ENCODE measurements at regions not wholly inside any gene's neighbourhood (a gene's known extent, or its start where the extent isn't known, plus 50 kb on each side); places are given as distances from the start of the nearest gene placed in this dataset.

DNA sequence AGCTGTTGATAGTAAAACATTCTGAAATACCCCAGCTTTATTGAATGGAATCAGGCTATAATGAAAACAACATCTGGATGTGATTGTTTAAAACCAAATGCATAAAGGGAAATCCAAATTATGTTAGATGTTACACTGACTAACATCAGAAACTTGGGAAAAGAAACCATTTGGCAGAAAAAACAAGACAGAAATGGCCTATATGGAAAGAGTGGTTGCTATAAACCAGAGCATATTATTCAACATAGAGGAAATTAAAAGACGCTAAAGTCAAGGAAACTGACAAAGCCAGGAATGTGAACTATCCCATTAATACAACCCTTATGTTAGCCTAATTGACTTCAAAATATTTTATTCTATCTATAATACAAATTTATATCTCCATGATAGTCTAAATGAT is 53.0 kb upstream of the CABCOCO1 start:
- H3K79me1 ChIP-seq (ENCODE audit: low read depth in 1 of 2, low read length in 2 of 2) = no peaks in the 10 kb centered on the region
- in situ Hi-C loops (cut with MboI; ENCODE audit: low sequenced_read_pairs) = no loop called here
- H2AK9ac ChIP-seq (replicated peaks; ENCODE audit: low read depth, low read length, poor library complexity) = no peak overlapping the region
- no peak overlapping the region for H4K91ac ChIP-seq (ENCODE audit: insufficient read depth, low read depth, low read length)
- H3K36me3 ChIP-seq (ENCODE audit: control insufficient read depth, insufficient read depth, low read length) = no peaks in the 10 kb centered on the region
- H3K14ac ChIP-seq (replicated peaks; ENCODE audit: low read depth, low read length) = no peak overlapping the region
- H4K8ac ChIP-seq (ENCODE audit: low read depth in 2 of 2, low read length in 2 of 2) = no peak overlapping the region
- intact Hi-C loops (cut with micrococcal nuclease) = no loop called here
- no peak overlapping the region for H3K56ac ChIP-seq (ENCODE audit: extremely low read depth, insufficient read depth, low read length)
- H3K4me3 ChIP-seq (ENCODE audit: insufficient read depth, low read depth, low read length) = no peak overlapping the region
- H3K23ac ChIP-seq (ENCODE audit: low read depth, low read length) = no peak overlapping the region
- no peak overlapping the region for H2AK5ac ChIP-seq (ENCODE audit: low read depth, low read length)
- no peaks in the 10 kb centered on the region for H3K9me3 ChIP-seq (ENCODE audit: control insufficient read depth, insufficient read depth, low read length)
- peaks cover 5% of the 10 kb centered on the region for H3K4me1 ChIP-seq (ENCODE audit: control insufficient read depth, insufficient read depth, low read length)
- no peaks in the 10 kb centered on the region for H4K20me1 ChIP-seq (ENCODE audit: insufficient read depth, low read length)
- no peak overlapping the region for H2BK20ac ChIP-seq (ENCODE audit: low read depth, low read length)
- H4K5ac ChIP-seq (ENCODE audit: low read depth, low read length) = no peak overlapping the region
- H3K9ac ChIP-seq (ENCODE audit: low read depth, low read length) = no peak overlapping the region
- H3K27me3 ChIP-seq (ENCODE audit: control insufficient read depth, insufficient read depth, low read length) = no peaks in the 10 kb centered on the region
- H2BK15ac ChIP-seq (ENCODE audit: low read depth, low read length) = no peak overlapping the region
- DNase-seq (no peak), ATAC-seq (ENCODE audit: low read depth) (no peak)
- no CpG with 5 or more reads among the region's 1 CpG for WGBS, 2 experiments (ENCODE audit: extremely low coverage in 2 of 2, insufficient read length in 1 of 2)
- TF ChIP-seq CHD1 (IDR thresholded peaks at IDR 0.05; ENCODE audit: low read depth, low read length) (no peak), POLR2A (IDR thresholded peaks at IDR 0.05; ENCODE audit: low read depth, low read length) (no peak), MAFK (IDR thresholded peaks at IDR 0.05; ENCODE audit: low read depth, low read length) (no peak), BHLHE40 (IDR thresholded peaks at IDR 0.05; ENCODE audit: low read depth, low read length) (no peak), SMC3 (IDR thresholded peaks at IDR 0.05; ENCODE audit: low read depth, low read length) (no peak), MXI1 (IDR thresholded peaks at IDR 0.05; ENCODE audit: borderline replicate concordance, low read depth, low read length) (no peak), RAD21 (IDR thresholded peaks at IDR 0.05; ENCODE audit: low read length) (no peak), NFE2L2 (IDR thresholded peaks at IDR 0.05; ENCODE audit: low read depth, low read length) (no peak), FOS (IDR thresholded peaks at IDR 0.05; ENCODE audit: low read depth, low read length) (no peak), CEBPB (IDR thresholded peaks at IDR 0.05; ENCODE audit: low read depth, low read length) (no peak), RFX5 (IDR thresholded peaks at IDR 0.05; ENCODE audit: low read depth, low read length) (no peak), RCOR1 (IDR thresholded peaks at IDR 0.05; ENCODE audit: insufficient replicate concordance, low read length) (no peak), USF2 (IDR thresholded peaks at IDR 0.05; ENCODE audit: low read depth, low read length) (no peak), MAZ (IDR thresholded peaks at IDR 0.05; ENCODE audit: borderline replicate concordance, low read depth, low read length) (no peak)
- TF ChIP-seq, protein P1, sequence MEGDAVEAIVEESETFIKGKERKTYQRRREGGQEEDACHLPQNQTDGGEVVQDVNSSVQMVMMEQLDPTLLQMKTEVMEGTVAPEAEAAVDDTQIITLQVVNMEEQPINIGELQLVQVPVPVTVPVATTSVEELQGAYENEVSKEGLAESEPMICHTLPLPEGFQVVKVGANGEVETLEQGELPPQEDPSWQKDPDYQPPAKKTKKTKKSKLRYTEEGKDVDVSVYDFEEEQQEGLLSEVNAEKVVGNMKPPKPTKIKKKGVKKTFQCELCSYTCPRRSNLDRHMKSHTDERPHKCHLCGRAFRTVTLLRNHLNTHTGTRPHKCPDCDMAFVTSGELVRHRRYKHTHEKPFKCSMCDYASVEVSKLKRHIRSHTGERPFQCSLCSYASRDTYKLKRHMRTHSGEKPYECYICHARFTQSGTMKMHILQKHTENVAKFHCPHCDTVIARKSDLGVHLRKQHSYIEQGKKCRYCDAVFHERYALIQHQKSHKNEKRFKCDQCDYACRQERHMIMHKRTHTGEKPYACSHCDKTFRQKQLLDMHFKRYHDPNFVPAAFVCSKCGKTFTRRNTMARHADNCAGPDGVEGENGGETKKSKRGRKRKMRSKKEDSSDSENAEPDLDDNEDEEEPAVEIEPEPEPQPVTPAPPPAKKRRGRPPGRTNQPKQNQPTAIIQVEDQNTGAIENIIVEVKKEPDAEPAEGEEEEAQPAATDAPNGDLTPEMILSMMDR (conservative IDR thresholded peaks at IDR 0.05; ENCODE audit: low read depth, low read length) = no peak
- TF ChIP-seq, protein P2, sequence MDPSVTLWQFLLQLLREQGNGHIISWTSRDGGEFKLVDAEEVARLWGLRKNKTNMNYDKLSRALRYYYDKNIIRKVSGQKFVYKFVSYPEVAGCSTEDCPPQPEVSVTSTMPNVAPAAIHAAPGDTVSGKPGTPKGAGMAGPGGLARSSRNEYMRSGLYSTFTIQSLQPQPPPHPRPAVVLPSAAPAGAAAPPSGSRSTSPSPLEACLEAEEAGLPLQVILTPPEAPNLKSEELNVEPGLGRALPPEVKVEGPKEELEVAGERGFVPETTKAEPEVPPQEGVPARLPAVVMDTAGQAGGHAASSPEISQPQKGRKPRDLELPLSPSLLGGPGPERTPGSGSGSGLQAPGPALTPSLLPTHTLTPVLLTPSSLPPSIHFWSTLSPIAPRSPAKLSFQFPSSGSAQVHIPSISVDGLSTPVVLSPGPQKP (IDR thresholded peaks at IDR 0.05; ENCODE audit: borderline replicate concordance, low read depth, low read length) = no peak
- dilution Hi-C loops (cut with HindIII; ENCODE audit: low sequenced_read_pairs, unreplicated experiment) = no loop called here
- no peaks in the 10 kb centered on the region for H3K9me1 ChIP-seq (ENCODE audit: insufficient read depth, low read length)
- no peak overlapping the region for H3K27ac ChIP-seq (ENCODE audit: insufficient read depth, low read length)
- H3K18ac ChIP-seq (ENCODE audit: low read depth, low read length) = no peak overlapping the region
- no peak overlapping the region for H2BK5ac ChIP-seq (ENCODE audit: low read depth, low read length, poor library complexity, severe bottlenecking)
- BruUV-seq (replicated peaks) = no TSS peak
- POLR2A ChIA-PET (ENCODE audit: unreplicated experiment) = no interaction called here
- no peak overlapping the region for H3K4ac ChIP-seq (ENCODE audit: low read depth, low read length)
- no peak overlapping the region for H2BK120ac ChIP-seq (ENCODE audit: low read depth, low read length)
- CTCF ChIA-PET = no interaction called here
- H2AFZ ChIP-seq (replicated peaks; ENCODE audit: low read length, poor library complexity) = no peak overlapping the region
- no peak overlapping the region for H3K4me2 ChIP-seq (ENCODE audit: low read depth, low read length)
